GM21576 (cell line): ENCODE measurements at regions not wholly inside any gene's neighbourhood (a gene's known extent, or its start where the extent isn't known, plus 50 kb on each side); places are given as distances from the start of the nearest gene placed in this dataset.
"Not testable (repeated sequence)": the region's sequence is repeated elsewhere in the genome, so short reads cannot be mapped to it uniquely, and the experiment has no call there.

Experiments used
- ATAC-seq: cut with Tn5 transposase; IDR thresholded peaks from one replicate; pipeline ENCODE4 v1.9.1; 2021; ENCODE audit warnings: mild to moderate bottlenecking, moderate library complexity; ENCODE audit not compliant: unreplicated experiment

- ATAC-seq, result no peak
Observed at GRCh38 chr5:60546207-60546606, 153.8 kb downstream of the DEPDC1B start.

GRCh38 chr5:60545551-60545950 lies 154.4 kb downstream of the DEPDC1B start:
- no peak for ATAC-seq

- ATAC-seq, result no peak
Observed at GRCh38 chr5:60544142-60544541, 155.8 kb downstream of the DEPDC1B start.

GRCh38 chr5:60541980-60542379 lies 158.0 kb downstream of the DEPDC1B start:
- ATAC-seq, result peak; percentile 20

GRCh38 chr5:60540856-60541805 lies 158.8 kb downstream of the DEPDC1B start:
- ATAC-seq, result peak; percentile 82

- no peak for ATAC-seq
Observed at GRCh38 chr5:60538955-60539866, 160.8 kb downstream of the DEPDC1B start.

GRCh38 chr5:60538426-60538825 lies 161.5 kb downstream of the DEPDC1B start:
- ATAC-seq, result no peak

GRCh38 chr5:60535951-60536350 lies 164.0 kb downstream of the DEPDC1B start:
- no peak for ATAC-seq

- no peak for ATAC-seq
Observed at GRCh38 chr5:60535198-60535597, 164.8 kb downstream of the DEPDC1B start.

GRCh38 chr5:60533789-60534188 lies 166.2 kb downstream of the DEPDC1B start:
- ATAC-seq, result no peak

- ATAC-seq, result not testable (repeated sequence)
Observed at GRCh38 chr5:60532796-60533195, 167.2 kb downstream of the DEPDC1B start.

GRCh38 chr5:60530144-60530848 lies 169.7 kb downstream of the DEPDC1B start:
- ATAC-seq, result not testable (repeated sequence)

GRCh38 chr5:60529001-60529400 lies 171.0 kb downstream of the DEPDC1B start:
- ATAC-seq, result no peak

- ATAC-seq, result no peak
Observed at GRCh38 chr5:60527072-60527471, 172.9 kb downstream of the DEPDC1B start.

- ATAC-seq, result no peak
Observed at GRCh38 chr5:60526336-60526875, 173.6 kb downstream of the DEPDC1B start.

- peak; percentile 81 for ATAC-seq
Observed at GRCh38 chr5:60522292-60522905, 177.6 kb downstream of the DEPDC1B start.

GRCh38 chr5:60521376-60522291 lies 178.3 kb downstream of the DEPDC1B start:
- ATAC-seq, result peak; percentile 44

GRCh38 chr5:60520451-60521227 lies 179.3 kb downstream of the DEPDC1B start:
- no peak for ATAC-seq
